ENCODE measurements at regions not wholly inside any gene's neighbourhood (a gene's known extent, or its start where the extent isn't known, plus 50 kb on each side); places are given as distances from the start of the nearest gene placed in this dataset.
A peak's percentile ranks its signal among the peaks of the same experiment; 100 is the strongest.

- Histone ChIP-seq H3K9me3 (ENCODE audit: control insufficient read depth, low read length) (peaks cover 27% of the 10 kb centered on the region), H3K27ac (ENCODE audit: low read depth, low read length) (no peak overlapping the region), H3K27me3 (ENCODE audit: control insufficient read depth, insufficient read depth, low read length, poor library complexity, severe bottlenecking) (no peaks in the 10 kb centered on the region), H3K9ac (ENCODE audit: extremely low read depth, low read length, poor library complexity, severe bottlenecking) (no peak overlapping the region), H3K36me3 (ENCODE audit: control insufficient read depth, insufficient read depth, low read length) (no peaks in the 10 kb centered on the region), H3K4me1 (ENCODE audit: control insufficient read depth, insufficient read depth, low read length) (no peaks in the 10 kb centered on the region), H3K4me3 (ENCODE audit: low read length) (no peak overlapping the region)
- WGBS, 2 experiments (ENCODE audit: insufficient coverage in 1 of 2, insufficient read length in 1 of 2) = 59 to 72% methylated on average over 4 to 8 of the region's 9 CpGs
- peak; percentile 52 for DNase-seq
- Mint-ChIP-seq H3K9me3 (peaks cover 36% of the 10 kb centered on the region), H3K27me3 (ENCODE audit: insufficient read depth) (peaks cover 6% of the 10 kb centered on the region), H3K27ac (no peak overlapping the region), H3K4me3 (no peak overlapping the region), H3K36me3 (ENCODE audit: low read depth) (peaks cover 7% of the 10 kb centered on the region), H3K4me1 (no peaks in the 10 kb centered on the region)
- peak; percentile 81 for TF ChIP-seq CTCF (conservative IDR thresholded peaks at IDR 0.05)
Measured at GRCh38 chr11:127493330-127494022, 492.9 kb upstream of the KIRREL3 start.

GRCh38 chr11:127492029-127492428, 491.5 kb upstream of the KIRREL3 start:
- Mint-ChIP-seq H3K36me3 (ENCODE audit: low read depth) (peaks cover 7% of the 10 kb centered on the region), H3K4me1 (no peaks in the 10 kb centered on the region), H3K4me3 (no peak overlapping the region), H3K27ac (no peak overlapping the region), H3K27me3 (ENCODE audit: insufficient read depth) (peaks cover 6% of the 10 kb centered on the region), H3K9me3 (peaks cover 44% of the 10 kb centered on the region)
- H3K4me1 ChIP-seq (ENCODE audit: control insufficient read depth, insufficient read depth, low read length) = no peaks in the 10 kb centered on the region
- H3K36me3 ChIP-seq (ENCODE audit: control insufficient read depth, insufficient read depth, low read length) = no peaks in the 10 kb centered on the region
- peaks cover 32% of the 10 kb centered on the region for H3K9me3 ChIP-seq (ENCODE audit: control insufficient read depth, low read length)
- H3K27ac ChIP-seq (ENCODE audit: low read depth, low read length) = no peak overlapping the region
- WGBS, 2 experiments (ENCODE audit: insufficient coverage in 1 of 2, insufficient read length in 1 of 2) = 88% methylated on average over 2 of the region's 2 CpGs; no CpG with 5 or more reads in 1 of the 2 experiments
- DNase-seq = no peak
- H3K4me3 ChIP-seq (ENCODE audit: low read length) = no peak overlapping the region
- no peak for TF ChIP-seq CTCF (conservative IDR thresholded peaks at IDR 0.05)
- H3K9ac ChIP-seq (ENCODE audit: extremely low read depth, low read length, poor library complexity, severe bottlenecking) = no peak overlapping the region
- no peaks in the 10 kb centered on the region for H3K27me3 ChIP-seq (ENCODE audit: control insufficient read depth, insufficient read depth, low read length, poor library complexity, severe bottlenecking)

- Histone ChIP-seq H3K27ac (ENCODE audit: low read depth, low read length) (no peak overlapping the region), H3K36me3 (ENCODE audit: control insufficient read depth, insufficient read depth, low read length) (no peaks in the 10 kb centered on the region), H3K9ac (ENCODE audit: extremely low read depth, low read length, poor library complexity, severe bottlenecking) (no peak overlapping the region), H3K9me3 (ENCODE audit: control insufficient read depth, low read length) (peaks cover 32% of the 10 kb centered on the region), H3K27me3 (ENCODE audit: control insufficient read depth, insufficient read depth, low read length, poor library complexity, severe bottlenecking) (no peaks in the 10 kb centered on the region), H3K4me1 (ENCODE audit: control insufficient read depth, insufficient read depth, low read length) (no peaks in the 10 kb centered on the region), H3K4me3 (ENCODE audit: low read length) (peak overlapping the region; percentile 55)
- no peak overlapping the region for H3K27ac Mint-ChIP-seq
- peaks cover 44% of the 10 kb centered on the region for H3K9me3 Mint-ChIP-seq
- no peak overlapping the region for H3K4me3 Mint-ChIP-seq
- peaks cover 6% of the 10 kb centered on the region for H3K27me3 Mint-ChIP-seq (ENCODE audit: insufficient read depth)
- 81 to 100% methylated on average over 1 to 2 of the region's 2 CpGs for WGBS, 2 experiments (ENCODE audit: insufficient coverage in 1 of 2, insufficient read length in 1 of 2)
- TF ChIP-seq CTCF (conservative IDR thresholded peaks at IDR 0.05) = no peak
- no peaks in the 10 kb centered on the region for H3K4me1 Mint-ChIP-seq
- H3K36me3 Mint-ChIP-seq (ENCODE audit: low read depth) = peaks cover 7% of the 10 kb centered on the region
- DNase-seq = no peak
Measured at GRCh38 chr11:127491589-127491988, 491.0 kb upstream of the KIRREL3 start.
